GM18502 (cell line): ENCODE measurements at regions not wholly inside any gene's neighbourhood (a gene's known extent, or its start where the extent isn't known, plus 50 kb on each side); places are given as distances from the start of the nearest gene placed in this dataset.
A peak's percentile ranks its signal among the peaks of the same experiment; 100 is the strongest.
"Not testable (repeated sequence)": the region's sequence is repeated elsewhere in the genome, so short reads cannot be mapped to it uniquely, and the experiment has no call there.

Experiments used
- ATAC-seq: cut with Tn5 transposase; IDR thresholded peaks from one replicate; pipeline ENCODE4 v1.9.1; 2021; ENCODE audit warnings: mild to moderate bottlenecking; ENCODE audit not compliant: unreplicated experiment, poor library complexity

GRCh38 chr4:117135634-117136354 lies 50.4 kb upstream of the TRAM1L1 start:
- ATAC-seq = no peak

DNA sequence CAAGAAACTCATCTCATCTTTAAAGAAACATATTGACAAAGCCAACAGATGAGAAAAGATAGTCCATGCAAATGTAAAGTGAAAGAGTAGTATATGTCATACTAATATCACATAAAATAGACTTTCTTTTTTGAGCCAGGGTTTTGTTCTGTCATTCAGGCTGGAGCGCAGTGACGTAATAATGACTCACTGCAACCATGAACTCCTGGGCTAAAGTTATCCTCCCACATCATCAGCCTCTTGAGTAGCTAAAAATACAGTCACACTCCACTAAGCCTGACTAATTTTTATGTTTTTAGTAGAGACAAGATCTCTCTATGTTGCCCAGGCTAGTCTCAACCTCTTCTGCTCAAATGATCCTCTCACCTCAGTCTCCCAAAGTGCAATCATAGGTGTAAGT lies 51.8 kb upstream of the TRAM1L1 start:
- no peak for ATAC-seq

DNA sequence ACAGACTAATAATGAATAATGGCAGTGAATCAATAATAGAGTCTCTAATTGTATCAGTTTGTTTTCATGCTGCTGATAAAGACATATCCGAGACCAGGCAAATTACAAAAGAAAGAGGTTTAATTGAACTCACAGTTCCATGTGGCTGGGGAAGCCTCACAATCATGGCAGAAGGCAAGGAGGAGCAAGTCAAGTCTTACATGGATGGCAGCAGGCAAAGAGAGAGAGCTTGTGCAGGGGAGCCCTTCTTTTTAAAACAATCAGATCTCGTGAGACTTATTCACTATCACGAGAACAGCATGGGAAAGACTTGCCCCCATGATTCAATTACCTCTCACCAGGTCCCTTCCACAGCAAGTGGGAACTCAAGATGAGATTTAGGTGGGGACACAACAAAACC lies 53.4 kb upstream of the TRAM1L1 start:
- not testable (repeated sequence) for ATAC-seq

GRCh38 chr4:117154251-117154650 lies 68.9 kb upstream of the TRAM1L1 start:
- no peak for ATAC-seq

- no peak for ATAC-seq
Measured at GRCh38 chr4:117156806-117157205, 71.4 kb upstream of the TRAM1L1 start.

DNA sequence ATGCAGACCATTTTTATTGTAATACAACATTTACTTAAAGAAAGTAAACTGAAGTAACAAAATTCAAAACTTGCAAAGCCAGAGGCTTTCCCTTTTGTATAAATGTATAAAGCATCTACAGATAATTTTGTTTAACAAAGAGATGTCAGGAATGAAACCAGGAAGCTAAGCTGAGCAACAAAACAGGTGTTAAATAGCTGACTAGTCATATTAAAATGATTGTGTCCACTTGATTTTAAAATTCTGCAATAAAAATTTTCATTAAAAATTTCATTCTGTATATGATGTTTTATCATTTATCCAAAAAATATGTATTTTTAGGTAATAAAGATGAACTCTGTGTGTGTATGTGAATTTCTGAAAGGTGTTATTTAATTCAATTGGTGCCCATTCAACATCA lies 72.0 kb upstream of the TRAM1L1 start:
- no peak for ATAC-seq

DNA sequence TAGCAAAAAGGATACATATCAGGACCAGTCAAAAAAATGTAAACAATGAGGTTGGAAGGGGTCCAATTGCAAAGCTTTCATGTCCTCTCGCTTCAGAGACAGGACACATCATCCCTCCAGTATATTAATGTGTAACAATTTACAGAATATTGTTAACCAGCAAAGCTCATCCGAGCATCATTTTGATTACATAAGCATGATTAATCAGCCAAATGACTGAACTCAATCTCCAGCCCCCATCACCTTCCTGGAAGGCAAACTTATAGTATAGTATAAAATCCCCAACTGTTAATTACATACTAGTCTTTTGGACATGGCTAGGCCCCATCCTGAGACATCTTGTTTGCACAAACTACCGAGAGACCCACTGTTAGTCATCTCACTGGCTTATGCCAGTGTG lies 77.6 kb upstream of the TRAM1L1 start:
- ATAC-seq = no peak

- ATAC-seq = no peak
Measured at GRCh38 chr4:117164338-117164737, 79.0 kb upstream of the TRAM1L1 start.

GRCh38 chr4:117175369-117175768 lies 90.0 kb upstream of the TRAM1L1 start:
- ATAC-seq = not testable (repeated sequence)

DNA sequence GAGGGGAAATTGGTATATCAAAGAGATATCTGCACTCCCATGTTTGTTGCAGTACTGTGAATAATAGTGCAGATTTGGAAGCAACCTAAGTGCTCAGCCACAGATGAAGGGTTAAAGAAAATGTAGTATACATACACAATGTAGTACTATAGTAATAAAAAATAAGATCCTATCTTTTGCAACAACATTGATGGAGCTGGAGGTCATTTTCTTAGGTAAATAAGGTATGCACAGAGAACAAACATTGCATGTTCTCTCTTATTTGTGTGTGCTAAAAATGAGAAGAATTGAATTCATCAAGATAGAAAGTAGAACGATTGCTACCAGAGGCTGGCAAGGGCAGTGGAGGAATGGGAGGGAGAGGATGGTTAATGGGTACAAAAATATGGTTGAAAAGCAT lies 117.9 kb upstream of the TRAM1L1 start:
- no peak for ATAC-seq

DNA sequence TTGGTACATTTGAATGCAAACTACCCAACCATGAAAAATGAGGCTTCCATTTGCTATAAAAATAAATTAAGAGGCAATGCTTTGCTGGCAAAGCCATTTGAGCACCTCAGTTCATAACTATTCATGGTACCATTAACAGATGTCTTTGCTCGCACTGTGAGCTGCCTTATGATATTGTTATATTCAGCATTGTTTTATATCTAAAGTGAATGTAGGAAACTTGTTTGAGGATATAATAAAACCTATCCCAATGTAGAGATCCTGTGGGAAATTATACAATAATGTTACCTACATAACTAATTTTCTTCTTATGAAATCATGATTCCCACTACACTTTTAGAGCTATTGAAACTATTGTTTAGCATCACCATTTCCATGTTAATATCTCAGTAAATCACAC lies 125.2 kb upstream of the TRAM1L1 start:
- ATAC-seq = no peak

GRCh38 chr4:117224256-117224655 lies 138.9 kb upstream of the TRAM1L1 start:
- ATAC-seq = no peak

GRCh38 chr4:117225471-117225870 lies 140.1 kb upstream of the TRAM1L1 start:
- no peak for ATAC-seq

DNA sequence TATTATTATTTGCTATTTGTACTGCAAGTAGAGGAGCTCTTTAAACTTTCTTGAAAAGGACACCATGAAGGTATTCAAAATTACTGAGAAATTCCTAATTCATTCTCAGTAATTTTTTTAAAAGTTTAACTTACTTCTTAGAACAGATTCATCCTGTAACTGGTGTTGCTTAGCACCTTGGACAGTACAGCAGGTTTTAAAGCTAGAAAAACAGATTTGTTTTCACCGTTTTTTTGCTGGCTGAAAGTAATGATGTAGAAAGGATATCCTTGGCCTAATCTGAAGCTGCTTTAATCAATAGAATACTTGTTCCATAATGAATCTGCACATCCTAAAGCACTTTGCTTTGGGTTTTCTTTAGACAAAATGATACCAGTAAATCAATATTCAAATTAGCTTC lies 142.5 kb upstream of the TRAM1L1 start:
- ATAC-seq = no peak

- no peak for ATAC-seq
Measured at GRCh38 chr4:117239434-117239833, 154.1 kb upstream of the TRAM1L1 start.

DNA sequence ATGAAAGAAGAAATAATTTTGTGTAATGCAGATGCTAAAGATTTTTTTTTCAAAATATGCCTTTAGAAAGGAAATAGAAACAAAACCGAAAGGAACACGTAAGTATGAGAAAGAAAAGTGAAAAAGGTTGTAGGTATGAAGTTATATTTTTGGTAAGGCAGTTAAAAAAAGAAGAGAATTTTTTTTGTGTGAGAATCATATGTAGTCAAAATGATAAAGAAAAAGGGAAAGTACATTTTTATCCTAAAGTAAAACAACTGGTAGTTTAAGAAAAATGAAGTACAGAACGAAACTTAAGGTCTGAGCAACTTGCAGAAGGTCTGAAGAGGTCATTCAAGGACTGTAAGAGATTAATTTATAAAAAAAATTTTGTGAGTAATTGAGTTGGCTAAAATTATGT lies 164.0 kb upstream of the TRAM1L1 start:
- peak; percentile 94 for ATAC-seq

DNA sequence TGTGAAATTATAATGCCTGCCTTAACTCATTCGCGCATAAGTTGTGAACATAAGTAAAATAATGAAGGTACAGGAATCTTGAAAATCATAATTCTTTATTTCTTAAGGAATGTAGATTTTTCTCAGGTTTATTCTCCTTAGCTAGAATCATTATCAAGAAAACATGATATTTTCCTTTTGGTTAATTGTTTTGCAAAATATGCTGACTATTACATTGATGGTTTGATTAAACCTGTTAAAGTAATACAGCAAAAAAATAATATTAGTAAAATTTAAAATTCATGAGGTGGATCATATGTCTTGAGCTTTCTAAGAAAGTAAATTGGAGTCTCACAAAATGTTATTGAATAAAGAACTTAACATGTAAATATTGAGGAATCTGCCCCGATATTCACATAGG lies 178.7 kb upstream of the TRAM1L1 start:
- no peak for ATAC-seq

GRCh38 chr4:117267317-117267716 lies 181.9 kb upstream of the TRAM1L1 start:
- ATAC-seq = no peak

- no peak for ATAC-seq
Measured at GRCh38 chr4:117284736-117285135, 199.4 kb upstream of the TRAM1L1 start.

DNA sequence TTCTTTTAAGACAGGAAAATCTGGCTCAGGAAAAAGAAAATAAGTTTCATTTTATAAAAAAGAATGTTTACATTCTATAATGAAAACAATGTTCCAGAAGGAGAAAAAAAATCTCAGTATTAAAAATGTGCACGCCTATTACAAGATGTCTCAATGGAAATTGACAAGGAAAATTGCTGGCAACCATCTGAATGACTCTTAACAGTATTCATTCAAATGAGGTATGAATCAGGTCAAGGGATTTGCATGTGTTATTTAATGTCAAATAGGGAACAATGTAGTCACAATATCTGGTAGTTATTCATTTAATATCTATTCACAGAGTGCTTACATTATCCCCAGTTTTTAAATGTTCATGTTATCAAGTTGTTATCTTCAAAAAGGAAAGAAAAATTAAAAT lies 208.4 kb upstream of the TRAM1L1 start:
- no peak for ATAC-seq

- no peak for ATAC-seq
Measured at GRCh38 chr4:117302226-117302625, 216.8 kb upstream of the TRAM1L1 start.

- ATAC-seq = no peak
Measured at GRCh38 chr4:117311215-117311614, 225.8 kb upstream of the TRAM1L1 start.

DNA sequence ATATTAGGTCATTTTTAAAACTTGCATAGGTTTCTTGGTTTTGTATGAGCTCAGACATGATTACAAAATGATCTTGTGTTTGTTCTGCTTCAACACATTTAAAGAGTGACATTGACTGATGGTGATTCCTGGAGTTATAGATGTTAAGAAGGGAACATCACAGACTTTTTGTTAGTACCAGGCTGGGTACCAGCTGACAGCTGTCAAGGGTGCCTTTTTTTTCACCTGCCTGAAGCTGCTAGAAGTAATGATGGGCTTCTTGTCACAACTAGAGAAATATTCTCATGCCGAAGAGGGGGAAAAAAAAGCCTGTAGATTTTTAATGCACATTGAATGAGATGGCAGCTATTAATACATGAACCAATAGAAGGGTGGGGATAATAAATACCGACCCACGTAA lies 226.6 kb upstream of the TRAM1L1 start:
- ATAC-seq = no peak
